HEK293 (cell line): ENCODE measurements at regions not wholly inside any gene's neighbourhood (a gene's known extent, or its start where the extent isn't known, plus 50 kb on each side); places are given as distances from the start of the nearest gene placed in this dataset.

Experiments used
- CTCF ChIA-PET: fragments of 350-600 bp; formaldehyde crosslinking; extraction: SDS; loops from one replicate; lab custom pipeline; 2021; ENCODE audit warnings: antibody characterized with exemption; lab: Yijun Ruan, JAX
- POLR2A ChIA-PET: fragments of 300-600 bp; formaldehyde crosslinking; extraction: SDS; loops from one replicate; lab custom pipeline; 2020; ENCODE audit warnings: antibody characterized with exemption, inconsistent platforms; lab: Yijun Ruan, JAX
- H3K27ac ChIP-seq: fragments of 200-500 bp; sonication (Bioruptor generic); 2 replicates; pipeline ENCODE4 v1.5.1; 2014; ENCODE audit warnings: low read depth, low read length, control low read depth, inconsistent platforms; ENCODE audit errors: extremely low read depth
- H3K36me3 ChIP-seq, 2 experiments: fragments of 200-500 bp in 1 of 2; sonication (Bioruptor generic) in 1 of 2; 1 replicate in 1 of 2; 2 replicates in 1 of 2; pipeline ENCODE4 v1.5.1; 2014 to 2017; ENCODE audit warnings: inconsistent platforms in 2 of 2, low read length in 2 of 2; ENCODE audit not compliant: control insufficient read depth in 2 of 2, insufficient read depth in 1 of 2
- H3K4me1 ChIP-seq: fragments of 200-500 bp; sonication (Bioruptor generic); 2 replicates; pipeline ENCODE4 v1.5.1; 2014; ENCODE audit warnings: mild to moderate bottlenecking, low read length, inconsistent platforms; ENCODE audit not compliant: control insufficient read depth, insufficient read depth
- H3K4me3 ChIP-seq: 2 replicates; pipeline ENCODE4 v1.5.1; 2011; ENCODE audit warnings: low read depth, mild to moderate bottlenecking, control low read depth, low read length, moderate library complexity
- H3K9me3 ChIP-seq: fragments of 200-500 bp; sonication (Bioruptor generic); 2 replicates; pipeline ENCODE4 v1.5.1; 2014; ENCODE audit warnings: low read depth, low read length, inconsistent platforms; ENCODE audit not compliant: control insufficient read depth, insufficient read depth
- BCL11B ChIP-seq: fragments of 450-650 bp; formaldehyde crosslinking; IDR thresholded peaks from 2 replicates; pipeline ENCODE4 v1.5.1; 2016; ENCODE audit warnings: low read depth, missing biosample characterization, missing genetic modification characterization
- GLI4 ChIP-seq: fragments of 450-650 bp; formaldehyde crosslinking; IDR thresholded peaks from 2 replicates; pipeline ENCODE4 v1.5.1; 2016; ENCODE audit warnings: missing biosample characterization, missing genetic modification characterization
- HOXC10 ChIP-seq: sonication (generic); formaldehyde crosslinking; IDR thresholded peaks from 2 replicates; pipeline ENCODE4 v1.8.1; 2023; ENCODE audit warnings: mild to moderate bottlenecking, missing genetic modification reagents
- PRDM1 ChIP-seq: fragments of 450-650 bp; formaldehyde crosslinking; IDR thresholded peaks from 2 replicates; pipeline ENCODE4; 2016; ENCODE audit warnings: missing biosample characterization, missing genetic modification characterization
- WT1 ChIP-seq: fragments of 450-650 bp; formaldehyde crosslinking; IDR thresholded peaks from 2 replicates; pipeline ENCODE4 v1.5.1; 2016; ENCODE audit warnings: missing biosample characterization, missing genetic modification characterization
- YY2 ChIP-seq: fragments of 450-650 bp; formaldehyde crosslinking; IDR thresholded peaks from 2 replicates; pipeline ENCODE4 v1.5.1; 2016; ENCODE audit warnings: missing biosample characterization, missing genetic modification characterization
- ZBTB20 ChIP-seq: fragments of 450-650 bp; formaldehyde crosslinking; IDR thresholded peaks from 2 replicates; pipeline ENCODE4 v1.5.1; 2016; ENCODE audit warnings: missing biosample characterization, missing genetic modification characterization
- ZBTB21 ChIP-seq: fragments of 450-650 bp; formaldehyde crosslinking; IDR thresholded peaks from 2 replicates; pipeline ENCODE4 v1.5.1; 2017; ENCODE audit warnings: missing biosample characterization, missing genetic modification characterization
- ZEB2 ChIP-seq: fragments of 450-650 bp; formaldehyde crosslinking; IDR thresholded peaks from 2 replicates; pipeline ENCODE4 v1.5.1; 2016; ENCODE audit warnings: missing biosample characterization, missing genetic modification characterization
- ZNF133 ChIP-seq: fragments of 450-650 bp; formaldehyde crosslinking; IDR thresholded peaks from 2 replicates; pipeline ENCODE4 v1.5.1; 2016; ENCODE audit warnings: missing biosample characterization, missing genetic modification characterization
- ZNF140 ChIP-seq: fragments of 450-650 bp; formaldehyde crosslinking; IDR thresholded peaks from 2 replicates; pipeline ENCODE4 v1.5.1; 2016; ENCODE audit warnings: missing biosample characterization, missing genetic modification characterization
- ZNF19 ChIP-seq: fragments of 450-650 bp; formaldehyde crosslinking; IDR thresholded peaks from 2 replicates; pipeline ENCODE4; 2016; ENCODE audit warnings: missing biosample characterization, missing genetic modification characterization, low read depth
- ZNF2 ChIP-seq: fragments of 450-650 bp; formaldehyde crosslinking; IDR thresholded peaks from 2 replicates; pipeline ENCODE4 v1.5.1; 2016; ENCODE audit warnings: missing biosample characterization, missing genetic modification characterization
- ZNF324 ChIP-seq: fragments of 450-650 bp; formaldehyde crosslinking; IDR thresholded peaks from 2 replicates; pipeline ENCODE4 v1.5.1; 2016; ENCODE audit warnings: missing biosample characterization, missing genetic modification characterization
- ZNF48 ChIP-seq: fragments of 450-650 bp; formaldehyde crosslinking; IDR thresholded peaks from 2 replicates; pipeline ENCODE4 v1.5.1; 2016; ENCODE audit warnings: missing biosample characterization, missing genetic modification characterization
- ZSCAN30 ChIP-seq: fragments of 450-650 bp; IDR thresholded peaks from 2 replicates; pipeline ENCODE4 v1.5.1; 2018; ENCODE audit warnings: missing biosample characterization, mild to moderate bottlenecking, missing genetic modification characterization, moderate library complexity
- TF ChIP-seq, protein P1 (sequence below): fragments of 450-650 bp; formaldehyde crosslinking; IDR thresholded peaks from 2 replicates; pipeline ENCODE4 v1.5.1; 2017; ENCODE audit warnings: missing biosample characterization, missing genetic modification characterization
- TF ChIP-seq, protein P2 (sequence below): fragments of 450-650 bp; formaldehyde crosslinking; IDR thresholded peaks from 2 replicates; pipeline ENCODE4 v1.5.1; 2016; ENCODE audit warnings: missing biosample characterization, missing genetic modification characterization, low read depth
- TF ChIP-seq, protein P3 (sequence below): fragments of 450-650 bp; formaldehyde crosslinking; IDR thresholded peaks from 2 replicates; pipeline ENCODE4 v1.5.1; 2016; ENCODE audit warnings: missing biosample characterization, missing genetic modification characterization, borderline replicate concordance
- TF ChIP-seq, protein P4 (sequence below): fragments of 450-650 bp; IDR thresholded peaks from 2 replicates; pipeline ENCODE4 v1.5.1; 2018; ENCODE audit warnings: missing biosample characterization, missing genetic modification characterization

DNA sequence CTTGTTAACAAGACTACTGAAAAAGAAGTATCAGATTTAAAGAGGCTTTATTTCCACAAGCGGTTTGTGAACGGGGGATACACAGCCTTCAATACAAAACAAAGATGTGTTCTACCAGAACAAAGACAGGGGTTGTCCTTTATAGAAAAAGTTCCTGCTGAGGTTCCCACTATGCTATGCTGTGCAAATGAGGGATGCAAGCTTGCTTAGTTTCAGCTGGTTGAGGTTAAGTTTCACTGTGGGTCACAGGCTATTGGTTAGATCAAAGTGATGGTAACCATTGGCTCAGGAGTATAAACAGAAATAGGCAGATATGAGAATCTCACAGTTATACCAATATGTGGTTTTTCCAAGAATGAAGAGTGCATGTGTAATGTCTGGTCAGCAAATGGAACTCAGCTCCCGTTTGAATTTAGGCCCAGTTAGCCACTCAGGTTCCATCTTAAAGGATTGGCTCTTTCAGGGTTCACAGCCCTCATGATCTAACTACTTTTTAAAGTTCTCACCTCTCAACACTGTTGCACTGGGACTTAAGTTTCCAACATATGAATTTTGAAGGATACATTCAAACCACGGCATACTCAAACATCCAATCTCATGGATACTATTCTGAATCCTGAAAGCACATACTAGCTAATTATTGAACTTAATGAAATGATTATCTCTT, 215.4 kb upstream of the DCN start:
- ChIA-PET POLR2A (no interaction called here), CTCF (interaction anchor here (0.7 to 4.1 kb wide), 2 partner anchors 16 to 45 kb away, joined by 4 to 15 read pairs; no protein-coding TSS in a partner anchor)
- TF ChIP-seq, protein P1, sequence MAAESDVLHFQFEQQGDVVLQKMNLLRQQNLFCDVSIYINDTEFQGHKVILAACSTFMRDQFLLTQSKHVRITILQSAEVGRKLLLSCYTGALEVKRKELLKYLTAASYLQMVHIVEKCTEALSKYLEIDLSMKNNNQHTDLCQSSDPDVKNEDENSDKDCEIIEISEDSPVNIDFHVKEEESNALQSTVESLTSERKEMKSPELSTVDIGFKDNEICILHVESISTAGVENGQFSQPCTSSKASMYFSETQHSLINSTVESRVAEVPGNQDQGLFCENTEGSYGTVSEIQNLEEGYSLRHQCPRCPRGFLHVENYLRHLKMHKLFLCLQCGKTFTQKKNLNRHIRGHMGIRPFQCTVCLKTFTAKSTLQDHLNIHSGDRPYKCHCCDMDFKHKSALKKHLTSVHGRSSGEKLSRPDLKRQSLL (tag by site-specific recombination), result no peak
- TF ChIP-seq, protein P2, sequence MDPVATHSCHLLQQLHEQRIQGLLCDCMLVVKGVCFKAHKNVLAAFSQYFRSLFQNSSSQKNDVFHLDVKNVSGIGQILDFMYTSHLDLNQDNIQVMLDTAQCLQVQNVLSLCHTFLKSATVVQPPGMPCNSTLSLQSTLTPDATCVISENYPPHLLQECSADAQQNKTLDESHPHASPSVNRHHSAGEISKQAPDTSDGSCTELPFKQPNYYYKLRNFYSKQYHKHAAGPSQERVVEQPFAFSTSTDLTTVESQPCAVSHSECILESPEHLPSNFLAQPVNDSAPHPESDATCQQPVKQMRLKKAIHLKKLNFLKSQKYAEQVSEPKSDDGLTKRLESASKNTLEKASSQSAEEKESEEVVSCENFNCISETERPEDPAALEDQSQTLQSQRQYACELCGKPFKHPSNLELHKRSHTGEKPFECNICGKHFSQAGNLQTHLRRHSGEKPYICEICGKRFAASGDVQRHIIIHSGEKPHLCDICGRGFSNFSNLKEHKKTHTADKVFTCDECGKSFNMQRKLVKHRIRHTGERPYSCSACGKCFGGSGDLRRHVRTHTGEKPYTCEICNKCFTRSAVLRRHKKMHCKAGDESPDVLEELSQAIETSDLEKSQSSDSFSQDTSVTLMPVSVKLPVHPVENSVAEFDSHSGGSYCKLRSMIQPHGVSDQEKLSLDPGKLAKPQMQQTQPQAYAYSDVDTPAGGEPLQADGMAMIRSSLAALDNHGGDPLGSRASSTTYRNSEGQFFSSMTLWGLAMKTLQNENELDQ (tag by site-specific recombination), result no peak
- TF ChIP-seq ZEB2 (tag by site-specific recombination), result no peak
- TF ChIP-seq ZNF48 (tag by site-specific recombination), result no peak
- TF ChIP-seq ZBTB20, result no peak
- no peak for TF ChIP-seq GLI4 (tag by site-specific recombination)
- no peak for TF ChIP-seq ZBTB21
- TF ChIP-seq PRDM1 (tag by site-specific recombination), result no peak
- TF ChIP-seq YY2 (tag by site-specific recombination), result no peak
- no peak for TF ChIP-seq HOXC10 (CRISPR knock-in tag)
- no peak for TF ChIP-seq ZSCAN30 (tag by site-specific recombination)
- TF ChIP-seq, protein P3, sequence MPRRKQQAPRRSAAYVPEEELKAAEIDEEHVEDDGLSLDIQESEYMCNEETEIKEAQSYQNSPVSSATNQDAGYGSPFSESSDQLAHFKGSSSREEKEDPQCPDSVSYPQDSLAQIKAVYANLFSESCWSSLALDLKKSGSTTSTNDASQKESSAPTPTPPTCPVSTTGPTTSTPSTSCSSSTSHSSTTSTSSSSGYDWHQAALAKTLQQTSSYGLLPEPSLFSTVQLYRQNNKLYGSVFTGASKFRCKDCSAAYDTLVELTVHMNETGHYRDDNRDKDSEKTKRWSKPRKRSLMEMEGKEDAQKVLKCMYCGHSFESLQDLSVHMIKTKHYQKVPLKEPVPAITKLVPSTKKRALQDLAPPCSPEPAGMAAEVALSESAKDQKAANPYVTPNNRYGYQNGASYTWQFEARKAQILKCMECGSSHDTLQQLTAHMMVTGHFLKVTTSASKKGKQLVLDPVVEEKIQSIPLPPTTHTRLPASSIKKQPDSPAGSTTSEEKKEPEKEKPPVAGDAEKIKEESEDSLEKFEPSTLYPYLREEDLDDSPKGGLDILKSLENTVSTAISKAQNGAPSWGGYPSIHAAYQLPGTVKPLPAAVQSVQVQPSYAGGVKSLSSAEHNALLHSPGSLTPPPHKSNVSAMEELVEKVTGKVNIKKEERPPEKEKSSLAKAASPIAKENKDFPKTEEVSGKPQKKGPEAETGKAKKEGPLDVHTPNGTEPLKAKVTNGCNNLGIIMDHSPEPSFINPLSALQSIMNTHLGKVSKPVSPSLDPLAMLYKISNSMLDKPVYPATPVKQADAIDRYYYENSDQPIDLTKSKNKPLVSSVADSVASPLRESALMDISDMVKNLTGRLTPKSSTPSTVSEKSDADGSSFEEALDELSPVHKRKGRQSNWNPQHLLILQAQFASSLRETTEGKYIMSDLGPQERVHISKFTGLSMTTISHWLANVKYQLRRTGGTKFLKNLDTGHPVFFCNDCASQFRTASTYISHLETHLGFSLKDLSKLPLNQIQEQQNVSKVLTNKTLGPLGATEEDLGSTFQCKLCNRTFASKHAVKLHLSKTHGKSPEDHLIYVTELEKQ (tag by site-specific recombination), result no peak
- no peak for TF ChIP-seq ZNF2 (tag by site-specific recombination)
- TF ChIP-seq, protein P4, sequence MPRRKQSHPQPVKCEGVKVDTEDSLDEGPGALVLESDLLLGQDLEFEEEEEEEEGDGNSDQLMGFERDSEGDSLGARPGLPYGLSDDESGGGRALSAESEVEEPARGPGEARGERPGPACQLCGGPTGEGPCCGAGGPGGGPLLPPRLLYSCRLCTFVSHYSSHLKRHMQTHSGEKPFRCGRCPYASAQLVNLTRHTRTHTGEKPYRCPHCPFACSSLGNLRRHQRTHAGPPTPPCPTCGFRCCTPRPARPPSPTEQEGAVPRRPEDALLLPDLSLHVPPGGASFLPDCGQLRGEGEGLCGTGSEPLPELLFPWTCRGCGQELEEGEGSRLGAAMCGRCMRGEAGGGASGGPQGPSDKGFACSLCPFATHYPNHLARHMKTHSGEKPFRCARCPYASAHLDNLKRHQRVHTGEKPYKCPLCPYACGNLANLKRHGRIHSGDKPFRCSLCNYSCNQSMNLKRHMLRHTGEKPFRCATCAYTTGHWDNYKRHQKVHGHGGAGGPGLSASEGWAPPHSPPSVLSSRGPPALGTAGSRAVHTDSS (tag by site-specific recombination), result no peak
- TF ChIP-seq ZNF324 (tag by site-specific recombination), result no peak
- TF ChIP-seq BCL11B, result no peak
- TF ChIP-seq ZNF19, result no peak
- TF ChIP-seq ZNF133 (tag by site-specific recombination), result no peak
- no peak for TF ChIP-seq ZNF140 (tag by site-specific recombination)
- no peak for TF ChIP-seq WT1 (tag by site-specific recombination)
- Histone ChIP-seq H3K36me3 (no peaks in the 10 kb centered on the region), H3K9me3 (no peaks in the 10 kb centered on the region), H3K4me1 (no peaks in the 10 kb centered on the region), H3K27ac (no peak overlapping the region), H3K4me3 (no peak overlapping the region)
